ENCODE measurements at regions not wholly inside any gene's neighbourhood (a gene's known extent, or its start where the extent isn't known, plus 50 kb on each side); places are given as distances from the start of the nearest gene placed in this dataset.

- in situ Hi-C loops (cut with HindIII; ENCODE audit: low pct_unique_long_range_greater_than_20kb, low sequenced_read_pairs) = no loop called here
- DNase-seq (ENCODE audit: low read depth) = no peak
Observed at GRCh38 chr9:79334001-79334400, 237.8 kb upstream of the TLE4 start.

- no peak for DNase-seq (ENCODE audit: low read depth)
- in situ Hi-C loops (cut with HindIII; ENCODE audit: low pct_unique_long_range_greater_than_20kb, low sequenced_read_pairs) = no loop called here
Observed at GRCh38 chr9:79334711-79335110, 237.1 kb upstream of the TLE4 start.

DNA sequence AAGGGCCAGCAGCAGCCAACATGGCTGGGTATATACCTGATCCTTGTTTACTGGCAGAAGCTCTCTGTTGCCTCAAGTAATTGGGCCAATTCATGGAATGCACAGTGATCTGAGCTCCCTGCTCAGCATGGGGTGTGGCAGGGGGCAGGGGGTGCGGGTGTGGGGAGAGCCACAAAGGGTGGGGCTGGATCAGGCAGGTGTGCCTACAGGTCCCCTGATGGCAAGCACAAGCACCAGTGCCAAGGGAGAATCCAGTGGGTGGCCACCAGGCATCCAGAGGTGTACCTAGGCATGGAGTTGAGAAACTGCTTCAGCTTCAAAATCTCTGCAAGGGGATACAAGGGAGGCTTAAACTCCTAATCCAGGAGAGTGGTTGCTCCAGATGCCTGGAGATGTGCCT lies 235.8 kb upstream of the TLE4 start:
- no peak for DNase-seq (ENCODE audit: low read depth)
- in situ Hi-C loops (cut with HindIII; ENCODE audit: low pct_unique_long_range_greater_than_20kb, low sequenced_read_pairs) = no loop called here

- DNase-seq (ENCODE audit: low read depth) = no peak
- in situ Hi-C loops (cut with HindIII; ENCODE audit: low pct_unique_long_range_greater_than_20kb, low sequenced_read_pairs) = no loop called here
Observed at GRCh38 chr9:79341561-79341960, 230.2 kb upstream of the TLE4 start.

GRCh38 chr9:79346350-79347020 lies 225.3 kb upstream of the TLE4 start:
- no peak for DNase-seq (ENCODE audit: low read depth)
- in situ Hi-C loops (cut with HindIII; ENCODE audit: low pct_unique_long_range_greater_than_20kb, low sequenced_read_pairs) = no loop called here

- DNase-seq (ENCODE audit: low read depth) = no peak
- in situ Hi-C loops (cut with HindIII; ENCODE audit: low pct_unique_long_range_greater_than_20kb, low sequenced_read_pairs) = no loop called here
Observed at GRCh38 chr9:79352322-79352721, 219.4 kb upstream of the TLE4 start.

- DNase-seq (ENCODE audit: low read depth) = peak; percentile 10
- in situ Hi-C loops (cut with HindIII; ENCODE audit: low pct_unique_long_range_greater_than_20kb, low sequenced_read_pairs) = no loop called here
Observed at GRCh38 chr9:79353856-79354520, 217.8 kb upstream of the TLE4 start.

- in situ Hi-C loops (cut with HindIII; ENCODE audit: low pct_unique_long_range_greater_than_20kb, low sequenced_read_pairs) = no loop called here
- DNase-seq (ENCODE audit: low read depth) = no peak
Observed at GRCh38 chr9:79357194-79357593, 214.6 kb upstream of the TLE4 start.

DNA sequence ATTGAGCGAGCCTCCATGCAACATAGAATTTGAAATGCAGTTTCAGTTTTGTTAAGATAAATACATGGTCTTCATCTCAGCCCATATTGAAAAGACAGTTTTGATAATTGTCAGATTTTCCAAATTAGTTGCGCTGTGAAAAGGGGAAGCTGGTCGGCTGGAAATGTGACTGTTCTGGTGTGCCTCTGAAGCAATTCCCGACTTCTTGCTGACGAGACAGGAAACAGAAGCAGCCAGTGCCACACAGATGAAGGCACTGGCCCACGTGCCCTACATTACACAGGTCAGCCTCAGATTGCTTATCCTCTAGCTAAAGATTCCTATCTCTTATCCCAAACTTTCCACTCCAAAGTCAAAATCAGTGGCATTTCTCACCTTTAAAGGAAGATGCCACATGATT lies 214.1 kb upstream of the TLE4 start:
- in situ Hi-C loops (cut with HindIII; ENCODE audit: low pct_unique_long_range_greater_than_20kb, low sequenced_read_pairs) = no loop called here
- DNase-seq (ENCODE audit: low read depth) = no peak

- in situ Hi-C loops (cut with HindIII; ENCODE audit: low pct_unique_long_range_greater_than_20kb, low sequenced_read_pairs) = no loop called here
- DNase-seq (ENCODE audit: low read depth) = no peak
Observed at GRCh38 chr9:79360387-79361347, 211.1 kb upstream of the TLE4 start.

- peak; percentile 3 for DNase-seq (ENCODE audit: low read depth)
- in situ Hi-C loops (cut with HindIII; ENCODE audit: low pct_unique_long_range_greater_than_20kb, low sequenced_read_pairs) = no loop called here
Observed at GRCh38 chr9:79362100-79363081, 209.4 kb upstream of the TLE4 start.

GRCh38 chr9:79369676-79370075 lies 202.1 kb upstream of the TLE4 start:
- in situ Hi-C loops (cut with HindIII; ENCODE audit: low pct_unique_long_range_greater_than_20kb, low sequenced_read_pairs) = no loop called here
- no peak for DNase-seq (ENCODE audit: low read depth)

DNA sequence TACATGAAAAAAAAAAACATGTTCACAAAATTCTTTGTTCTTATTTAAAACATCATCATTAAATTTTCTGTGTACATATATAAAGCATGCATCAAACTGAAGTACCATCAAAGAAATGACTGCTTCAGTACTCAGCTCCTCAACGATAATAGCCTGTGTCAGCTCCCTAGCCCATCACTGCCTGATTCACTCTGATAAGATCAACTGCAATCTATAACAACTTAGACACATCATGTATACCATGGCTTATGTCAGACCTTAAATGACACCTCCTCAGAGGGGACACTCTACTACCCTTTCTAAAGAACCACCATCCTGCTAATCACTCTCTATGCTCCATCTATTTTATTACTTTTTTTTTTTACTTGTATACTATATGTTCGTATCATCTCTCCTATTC lies 200.5 kb upstream of the TLE4 start:
- in situ Hi-C loops (cut with HindIII; ENCODE audit: low pct_unique_long_range_greater_than_20kb, low sequenced_read_pairs) = no loop called here
- DNase-seq (ENCODE audit: low read depth) = no peak

DNA sequence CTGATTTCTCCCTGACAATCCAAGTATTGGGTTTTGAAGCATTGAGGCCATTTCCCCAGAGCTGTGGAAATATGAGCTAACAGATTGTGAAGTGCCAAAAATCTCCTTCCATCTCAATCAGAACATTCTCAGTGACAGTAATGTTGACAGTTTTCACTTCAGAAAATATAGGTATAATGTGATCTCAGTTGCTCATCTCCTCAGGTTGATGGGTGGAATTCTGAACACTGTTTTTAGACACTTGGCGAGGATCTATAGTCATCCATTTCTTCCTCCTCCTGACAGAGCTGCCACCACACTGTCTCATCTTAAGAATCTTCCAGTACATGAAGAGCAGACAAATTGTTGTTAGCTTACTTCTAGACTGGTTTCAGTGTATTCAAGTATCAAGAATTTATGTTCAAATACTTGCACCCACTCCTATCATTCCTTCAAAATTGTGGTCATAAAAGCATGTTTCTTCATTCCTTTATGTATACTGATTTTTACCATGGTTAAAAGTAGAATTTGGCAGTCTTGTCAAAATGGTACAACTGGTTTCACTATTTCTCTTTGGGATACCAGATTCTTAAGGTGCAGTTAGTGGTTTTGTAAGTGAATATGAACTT lies 199.7 kb upstream of the TLE4 start:
- no peak for DNase-seq (ENCODE audit: low read depth)
- in situ Hi-C loops (cut with HindIII; ENCODE audit: low pct_unique_long_range_greater_than_20kb, low sequenced_read_pairs) = no loop called here

DNA sequence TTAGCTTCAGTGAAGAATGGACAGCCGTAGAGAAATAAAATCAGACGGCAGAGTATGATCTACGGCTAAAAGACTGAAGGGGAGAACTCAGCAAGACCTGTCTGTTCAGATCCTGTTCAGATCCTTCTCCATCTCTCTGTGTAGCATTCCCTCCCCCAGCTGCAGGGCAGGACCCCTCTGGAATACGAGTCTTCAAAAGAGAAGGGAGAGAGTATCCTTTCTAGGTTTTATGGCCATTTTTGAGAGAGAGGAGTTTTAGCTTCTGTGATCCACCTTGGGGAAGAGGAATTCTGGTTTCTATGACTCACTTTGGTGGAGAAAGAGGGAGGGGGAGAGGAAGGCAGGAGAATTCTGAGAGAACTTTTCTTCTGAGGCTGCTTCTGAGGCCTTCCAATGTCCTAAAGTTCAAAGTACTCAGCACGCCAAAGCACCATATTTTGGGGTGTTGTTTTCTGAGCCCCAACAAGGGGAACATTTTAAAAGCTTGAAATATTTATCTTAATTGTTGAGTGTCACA lies 194.4 kb upstream of the TLE4 start:
- in situ Hi-C loops (cut with HindIII; ENCODE audit: low pct_unique_long_range_greater_than_20kb, low sequenced_read_pairs) = no loop called here
- no peak for DNase-seq (ENCODE audit: low read depth)

- no peak for DNase-seq (ENCODE audit: low read depth)
- in situ Hi-C loops (cut with HindIII; ENCODE audit: low pct_unique_long_range_greater_than_20kb, low sequenced_read_pairs) = no loop called here
Observed at GRCh38 chr9:79378107-79378506, 193.7 kb upstream of the TLE4 start.

DNA sequence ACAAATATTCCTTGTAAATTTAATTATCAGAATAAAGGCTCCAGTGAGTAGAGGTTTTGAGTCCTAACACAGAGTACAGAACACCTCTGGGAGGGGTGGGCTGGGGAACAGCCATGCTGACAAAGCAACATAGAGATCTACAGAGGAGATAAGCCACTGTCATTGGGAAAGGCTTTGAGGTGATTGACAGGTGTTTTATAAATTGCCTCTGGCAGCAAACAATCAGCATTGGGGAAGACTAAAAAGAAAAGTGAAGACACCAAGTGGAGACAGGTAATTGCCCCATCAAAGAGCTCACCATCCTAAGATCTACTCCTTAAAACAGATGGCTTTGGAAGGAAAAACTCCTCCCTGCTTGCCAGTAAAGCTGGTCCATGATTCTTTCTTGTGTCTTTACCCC lies 189.7 kb upstream of the TLE4 start:
- DNase-seq (ENCODE audit: low read depth) = no peak
- in situ Hi-C loops (cut with HindIII; ENCODE audit: low pct_unique_long_range_greater_than_20kb, low sequenced_read_pairs) = no loop called here
